ENCODE measurements at regions not wholly inside any gene's neighbourhood (a gene's known extent, or its start where the extent isn't known, plus 50 kb on each side); places are given as distances from the start of the nearest gene placed in this dataset.

GRCh38 chr5:158451993-158452672 lies 593.2 kb upstream of the CLINT1 start:
- TF ChIP-seq EP300 (IDR thresholded peaks at IDR 0.05) (no peak), CTCF (IDR thresholded peaks at IDR 0.05) (no peak), POLR2AphosphoS5 (IDR thresholded peaks at IDR 0.05) (no peak), POLR2A (IDR thresholded peaks at IDR 0.05) (no peak)
